Kidney glomerular epithelial cell (primary cell): ENCODE measurements at regions not wholly inside any gene's neighbourhood (a gene's known extent, or its start where the extent isn't known, plus 50 kb on each side); places are given as distances from the start of the nearest gene placed in this dataset.

Experiments
- DNase-seq: peaks from one replicate; lab custom pipeline; 2025; lab: John Stamatoyannopoulos, UW

DNA sequence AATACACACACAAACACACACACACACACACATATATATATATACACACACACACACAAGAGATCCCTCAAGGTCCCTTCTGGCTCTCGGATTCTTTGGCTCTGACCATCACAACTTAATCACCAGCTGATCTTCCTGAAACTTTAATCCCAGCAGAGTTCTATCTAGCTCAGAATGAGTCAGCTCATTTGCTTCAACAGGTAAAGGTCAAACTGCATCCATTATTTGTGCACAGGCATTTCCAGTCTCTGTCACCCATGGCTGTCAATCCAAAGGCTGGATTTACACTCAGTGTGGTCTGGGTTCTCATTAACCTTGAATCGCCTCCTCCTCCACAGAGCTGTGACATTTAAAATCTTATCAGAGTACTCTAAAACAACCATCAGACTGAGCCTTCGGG lies 113.3 kb upstream of the TMPO start:
- DNase-seq: peak; percentile 72

DNA sequence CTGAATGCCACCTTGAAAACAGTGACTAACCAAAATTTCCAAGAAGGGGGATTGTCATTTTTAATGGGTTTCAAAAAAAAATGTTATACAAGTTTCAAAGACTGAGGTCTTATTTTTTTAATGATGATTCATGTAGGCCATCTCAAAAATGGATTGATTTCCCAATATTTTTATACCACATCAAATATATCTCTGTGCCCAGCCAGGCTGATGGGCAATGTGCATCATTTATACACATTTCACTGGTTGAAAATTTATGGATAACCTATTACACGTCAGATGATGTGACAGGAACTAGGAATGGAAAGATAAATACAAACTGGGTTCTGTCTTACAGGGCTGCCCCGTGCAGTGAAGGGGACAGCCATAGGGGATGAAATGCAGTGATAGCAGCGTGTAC lies 112.7 kb upstream of the TMPO start:
- no peak for DNase-seq

DNA sequence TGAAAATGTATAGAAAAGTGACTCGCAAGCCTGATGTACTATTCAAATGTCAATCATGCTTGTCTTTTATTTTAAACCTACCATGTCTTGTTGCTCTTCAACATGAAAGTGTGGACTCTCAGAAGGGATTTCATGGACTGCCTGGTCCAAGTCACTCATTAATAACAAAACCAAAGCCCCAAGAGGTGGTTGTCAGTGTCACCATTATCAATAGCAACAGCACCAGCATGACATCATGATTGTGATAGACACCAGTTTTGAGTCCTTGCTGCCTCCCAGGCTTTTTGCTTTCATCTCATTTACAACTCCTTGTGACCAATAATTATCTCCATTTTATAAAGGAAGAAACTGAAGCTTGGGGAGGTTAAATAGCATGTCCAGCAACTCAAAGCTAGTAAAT lies 112.0 kb upstream of the TMPO start:
- no peak for DNase-seq

DNA sequence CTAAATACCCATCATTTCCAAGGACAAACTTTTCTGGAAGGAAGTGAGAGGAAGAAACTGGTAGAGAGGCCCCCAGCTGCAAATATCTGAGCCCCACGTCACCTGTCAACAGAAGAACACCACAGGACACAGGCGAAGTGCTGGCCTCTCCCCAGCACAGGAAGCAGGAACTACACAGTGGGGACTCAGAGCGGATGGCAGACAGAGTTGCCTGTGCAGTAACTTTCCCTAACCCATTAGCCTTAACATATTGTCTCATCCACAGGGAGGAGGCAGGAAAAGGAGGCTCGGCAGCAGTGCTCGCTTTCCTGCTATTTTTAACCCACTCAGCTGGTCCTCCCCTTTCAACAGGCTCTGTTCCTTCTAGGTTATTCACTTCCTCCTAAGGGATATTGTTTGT lies 111.5 kb upstream of the TMPO start:
- no peak for DNase-seq

DNA sequence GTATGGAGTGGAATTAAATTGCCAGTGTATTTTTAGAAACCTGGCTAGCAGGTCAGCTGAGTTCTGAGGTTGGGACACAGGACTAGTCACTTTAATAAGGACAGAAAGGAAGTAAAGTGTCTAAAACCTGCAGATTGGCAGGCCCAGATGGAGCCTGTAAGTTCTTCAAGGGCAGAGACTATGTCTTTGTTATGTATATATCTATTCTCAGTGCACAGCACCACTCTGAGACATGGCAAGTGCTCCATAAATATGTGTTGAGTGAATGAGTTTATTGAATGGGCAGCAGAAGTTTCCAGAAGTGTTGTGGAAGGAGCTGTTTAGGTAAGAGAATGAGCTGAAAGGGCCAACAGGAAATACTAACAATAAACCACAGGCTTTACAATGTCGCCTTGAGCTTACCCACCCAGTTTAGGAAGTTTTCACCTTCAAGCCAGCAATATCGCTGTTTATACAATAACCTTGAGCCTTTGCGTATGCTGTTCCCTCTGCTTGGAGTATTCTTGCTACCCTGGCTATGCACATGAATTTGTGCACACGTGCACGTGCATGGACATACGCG lies 109.5 kb upstream of the TMPO start:
- DNase-seq: no peak

DNA sequence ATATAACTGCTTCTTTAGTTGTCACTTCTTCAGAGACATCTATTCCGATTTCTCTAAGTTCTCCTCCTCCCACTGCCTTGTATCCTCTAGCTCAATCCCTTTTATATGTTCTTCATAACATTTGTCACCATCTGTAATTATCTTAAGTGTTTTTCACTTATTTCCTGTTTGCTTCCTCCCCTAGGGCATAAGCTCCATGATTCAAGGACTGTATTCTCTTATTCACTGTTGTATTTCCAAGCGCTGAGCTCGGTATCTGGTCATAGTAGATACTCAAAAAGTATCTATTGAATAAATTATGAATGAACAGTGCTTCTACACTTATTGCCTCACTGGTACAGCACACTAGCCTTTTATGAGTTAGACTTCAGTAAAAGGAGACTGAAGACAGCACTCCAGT lies 109.0 kb upstream of the TMPO start:
- no peak for DNase-seq

DNA sequence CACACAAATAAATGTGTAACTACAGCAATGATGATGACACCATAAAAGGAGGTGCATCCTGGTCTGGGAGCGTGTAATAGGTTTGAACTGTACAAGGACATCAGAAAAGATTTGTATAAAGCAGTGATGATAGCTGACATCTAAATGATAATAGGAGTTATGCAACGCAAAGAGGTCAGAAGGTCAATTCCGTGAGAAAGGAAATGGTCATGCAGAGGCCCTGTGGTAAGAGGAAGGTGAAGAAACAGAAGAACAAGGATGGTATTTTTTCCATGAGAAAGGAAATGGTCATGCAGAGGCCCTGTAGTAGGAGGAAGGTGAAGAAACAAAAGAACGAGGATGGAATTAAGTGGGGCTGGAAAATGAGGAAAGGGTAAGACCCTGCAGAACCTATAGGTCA lies 106.7 kb upstream of the TMPO start:
- no peak for DNase-seq

DNA sequence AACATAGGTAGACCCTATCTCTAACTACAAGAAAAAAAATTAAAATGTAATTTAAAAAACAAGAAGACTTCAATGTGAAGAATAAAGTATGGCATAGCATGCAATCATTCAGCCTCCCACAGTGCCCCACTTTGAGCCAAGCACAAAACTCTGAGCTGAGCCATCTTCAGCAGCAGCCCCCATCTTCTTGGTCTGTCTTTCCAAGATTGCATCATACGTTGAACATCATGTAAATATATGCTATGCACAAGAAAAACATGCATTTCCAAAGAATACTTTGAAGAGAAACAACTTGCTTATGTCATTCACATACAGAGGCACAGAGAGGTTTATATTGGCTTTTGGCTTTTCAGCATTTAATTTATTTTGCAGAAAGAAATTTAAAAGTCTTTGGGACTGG lies 105.8 kb upstream of the TMPO start:
- DNase-seq: no peak

DNA sequence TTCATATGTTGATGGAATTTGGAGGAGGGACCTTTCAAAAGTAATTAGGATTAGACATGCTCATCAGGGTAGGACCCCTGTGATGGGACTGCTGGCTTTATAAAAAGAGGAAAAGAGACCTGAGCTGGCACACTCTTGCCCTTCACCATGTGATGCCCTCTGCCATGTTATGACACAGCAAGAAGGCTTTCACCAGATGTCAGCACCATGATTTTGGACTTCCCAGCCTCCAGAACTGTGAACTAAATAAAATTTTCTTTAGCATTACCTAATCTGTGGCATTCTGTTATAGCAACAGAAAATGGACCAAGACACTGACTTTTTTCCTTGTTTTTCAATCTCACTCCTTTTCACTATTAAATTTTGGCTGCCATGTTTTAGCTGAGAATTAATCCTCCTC lies 105.0 kb upstream of the TMPO start:
- no peak for DNase-seq

DNA sequence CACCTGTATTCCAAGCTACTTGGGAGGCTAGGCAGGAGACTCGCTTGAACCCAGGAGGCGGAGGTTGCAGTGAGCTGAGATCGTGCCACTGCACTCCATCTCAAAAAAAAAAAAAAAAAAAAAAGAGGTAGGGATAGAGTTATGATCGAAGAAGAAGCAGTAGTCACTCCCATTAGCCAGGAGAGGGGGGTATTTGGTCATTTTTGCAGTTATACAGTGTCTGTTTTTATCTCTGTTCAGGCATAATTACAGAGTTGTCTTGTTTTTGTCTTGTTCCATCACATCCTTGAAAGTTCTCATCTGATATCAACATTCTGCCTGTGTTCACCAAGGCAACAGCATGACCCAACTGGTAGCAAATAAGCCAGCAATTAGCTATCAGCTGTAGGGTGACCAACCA lies 98.5 kb upstream of the TMPO start:
- peak; percentile 37 for DNase-seq

DNA sequence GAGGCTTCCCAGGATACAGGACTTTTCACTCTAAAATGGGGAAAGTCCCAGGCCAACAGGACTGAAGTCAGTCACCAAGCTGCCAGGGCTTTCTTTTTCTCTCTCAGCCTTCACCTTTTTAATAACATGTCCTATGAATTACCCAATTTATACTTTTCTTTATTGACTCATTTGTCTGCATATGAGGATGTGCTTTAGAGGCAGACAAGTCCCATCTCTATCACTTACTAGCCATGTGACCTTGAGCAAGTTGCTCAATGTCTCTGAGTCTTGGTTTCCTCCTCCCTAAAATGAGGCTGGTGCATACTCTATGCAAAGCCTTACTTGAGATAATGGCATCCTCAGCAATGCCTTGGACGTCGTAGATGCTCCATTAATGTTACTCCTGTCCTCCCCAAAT lies 98.1 kb upstream of the TMPO start:
- DNase-seq: no peak

DNA sequence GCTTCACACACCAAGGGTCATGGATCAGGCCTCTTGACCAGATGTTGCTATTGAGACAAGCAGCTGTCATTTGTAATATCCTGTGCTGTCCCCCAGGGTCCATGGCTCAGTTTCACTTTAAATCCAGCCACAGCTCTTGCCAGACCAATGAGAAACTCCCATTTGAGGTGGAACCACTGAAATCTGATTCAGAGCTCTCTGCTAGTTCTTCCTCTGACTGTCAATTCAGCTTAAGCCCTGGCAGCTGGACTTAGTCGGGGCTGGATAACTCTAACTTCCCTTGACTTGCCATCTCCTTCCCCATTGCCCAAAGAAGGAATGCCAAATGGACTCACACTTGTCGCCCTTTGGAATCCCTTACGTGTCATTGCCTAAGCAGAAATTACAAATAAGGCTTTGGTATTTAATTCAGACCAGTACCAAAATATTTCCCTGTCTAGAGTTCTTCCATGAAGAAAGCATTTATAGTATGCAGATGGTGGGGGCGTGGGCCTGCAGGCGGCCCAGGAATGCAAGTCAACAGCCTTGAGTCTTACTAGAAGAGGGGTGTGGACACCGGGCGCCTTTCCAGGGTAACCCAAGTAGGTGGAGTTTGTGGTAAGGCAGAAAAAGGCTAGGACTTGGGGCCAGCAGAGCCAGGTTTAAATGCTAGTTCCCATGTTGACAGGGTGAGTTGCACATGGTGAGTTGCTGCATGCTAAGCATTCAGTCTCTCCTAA lies 96.9 kb upstream of the TMPO start:
- DNase-seq: peak; percentile 77

DNA sequence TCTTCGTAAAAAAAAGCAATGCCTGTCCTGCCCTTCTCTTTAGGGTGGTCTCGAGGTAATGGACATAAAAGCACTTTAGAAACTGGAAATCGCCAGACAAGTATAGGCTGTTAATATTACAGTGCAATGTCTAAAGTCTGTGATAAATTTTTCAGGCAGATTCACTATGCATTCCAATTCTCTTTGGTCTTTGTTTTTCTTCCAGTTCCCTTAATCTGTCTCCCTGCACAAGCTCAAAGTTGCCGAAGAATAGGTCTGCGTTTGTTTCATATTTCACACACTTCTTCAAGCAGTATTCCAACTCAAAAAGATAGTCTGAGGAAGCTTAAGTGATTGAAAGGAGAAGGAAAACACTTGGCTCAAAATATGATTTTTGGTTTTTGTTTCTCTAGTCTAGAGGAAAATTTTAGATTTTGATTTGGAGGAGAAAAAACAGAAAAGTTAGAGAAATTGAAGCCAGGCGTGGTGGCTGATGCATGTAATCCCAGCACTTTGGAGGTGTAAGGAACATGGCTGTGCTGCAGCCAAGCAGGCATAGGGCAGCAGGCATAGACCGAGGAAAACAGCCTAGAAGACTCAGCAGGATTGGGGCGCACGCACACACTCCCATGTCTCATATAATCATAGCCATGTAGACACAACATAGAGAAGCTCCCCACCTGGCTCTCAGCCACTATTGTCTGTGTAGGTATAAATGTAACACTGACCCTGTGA lies 96.2 kb upstream of the TMPO start:
- no peak for DNase-seq

DNA sequence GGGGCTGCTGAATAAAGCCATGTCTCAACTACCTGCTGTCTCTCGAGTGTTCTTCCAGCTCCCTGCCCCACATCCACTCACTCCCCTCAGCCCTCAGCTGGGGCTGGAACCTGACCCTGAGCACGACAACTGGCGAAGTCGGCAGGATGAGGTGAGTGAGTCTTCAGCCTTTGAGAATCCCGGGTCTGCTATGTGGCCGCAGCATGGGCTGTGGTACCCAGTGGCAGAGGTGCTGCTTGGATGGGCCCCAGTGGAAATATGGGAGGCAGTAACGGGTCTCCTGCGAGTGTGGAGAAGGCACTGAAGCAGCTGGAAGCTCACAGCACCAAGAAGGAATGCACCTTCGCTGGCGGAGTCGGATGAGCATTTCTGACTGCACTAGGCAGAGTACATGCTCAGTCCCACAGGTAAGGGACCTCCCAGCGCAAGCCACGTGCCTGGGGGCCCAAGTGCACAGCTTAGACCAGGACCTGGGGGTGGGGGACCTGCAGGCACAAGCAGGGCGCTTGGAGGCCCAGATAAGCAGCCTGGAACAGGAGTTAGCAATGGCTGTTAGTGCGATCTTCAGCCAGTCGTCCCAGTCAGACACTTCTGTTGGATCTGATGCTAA lies 95.5 kb upstream of the TMPO start:
- no peak for DNase-seq

DNA sequence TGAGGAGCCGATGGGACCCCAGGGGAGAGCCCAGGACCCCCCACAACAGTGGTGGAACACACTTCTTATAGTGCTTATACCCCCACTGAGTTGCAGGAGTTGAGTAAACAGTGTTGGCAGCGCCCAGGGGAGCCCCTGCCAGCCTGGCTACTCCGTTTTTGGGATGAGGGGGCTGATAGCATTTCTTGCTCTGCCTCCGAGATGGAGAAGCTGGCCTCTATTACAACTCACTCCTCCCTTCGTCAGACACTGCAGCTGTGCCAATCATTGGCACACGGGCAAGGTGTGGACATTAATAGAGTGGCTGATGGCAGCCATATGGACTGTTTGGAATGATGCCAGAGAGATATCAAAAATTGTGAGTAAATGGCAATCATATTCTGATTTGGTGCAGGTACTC lies 94.9 kb upstream of the TMPO start:
- DNase-seq: no peak

DNA sequence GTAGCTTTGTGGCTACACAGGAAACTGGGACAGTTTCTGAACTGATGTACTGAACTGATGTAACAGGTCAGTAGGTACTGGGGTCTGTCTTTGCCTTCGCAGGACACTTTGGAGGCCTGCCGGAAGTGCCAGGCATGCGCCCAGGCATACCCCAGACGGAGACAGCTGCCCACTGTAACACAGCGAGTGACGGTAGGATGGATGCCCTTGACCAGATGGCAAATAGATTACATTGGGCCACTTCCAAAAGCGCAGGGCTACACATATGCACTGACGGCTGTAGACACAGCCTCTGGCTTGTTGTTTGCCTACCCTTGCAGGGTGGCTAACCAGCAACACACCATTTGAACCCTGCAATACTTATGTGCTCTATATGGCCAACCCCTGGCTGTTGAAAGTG lies 94.1 kb upstream of the TMPO start:
- no peak for DNase-seq

DNA sequence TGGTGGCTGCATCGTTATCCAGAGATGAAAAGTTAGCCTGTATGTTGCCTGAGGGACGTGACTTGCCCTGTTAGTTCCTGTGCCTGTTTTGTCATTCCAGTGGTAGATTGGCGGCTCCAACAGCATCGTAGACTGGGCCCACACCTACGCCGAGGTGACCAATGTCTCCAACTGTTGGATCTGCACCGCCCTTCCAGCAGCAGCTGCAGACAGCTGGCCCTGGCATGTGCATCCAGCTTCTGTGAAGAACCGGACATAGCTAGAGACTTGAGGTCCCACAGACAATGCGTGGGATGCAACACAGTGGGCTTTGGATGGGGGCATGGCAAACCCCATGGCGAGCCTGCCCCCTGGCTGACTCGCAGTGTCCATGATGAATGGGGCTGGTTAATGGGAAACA lies 93.0 kb upstream of the TMPO start:
- DNase-seq: no peak

DNA sequence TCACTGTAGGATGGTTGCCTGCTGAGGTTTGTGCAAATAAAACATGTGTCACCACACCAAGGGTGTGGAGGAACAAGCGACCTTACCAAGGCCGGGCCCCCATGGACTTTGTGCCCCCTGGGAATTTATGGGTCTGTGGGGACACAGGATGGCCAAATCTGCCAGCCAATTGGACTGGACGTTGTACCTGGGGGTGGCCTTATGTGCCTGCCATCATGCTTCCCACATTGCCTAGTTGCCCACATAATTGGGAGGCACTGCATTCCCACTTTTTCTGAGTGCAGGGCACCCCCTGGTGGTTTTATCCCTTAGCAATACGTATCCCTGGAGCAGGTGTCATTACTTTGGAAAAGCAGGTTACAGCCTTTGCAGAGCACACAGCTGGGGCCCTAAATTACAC lies 92.6 kb upstream of the TMPO start:
- no peak for DNase-seq

DNA sequence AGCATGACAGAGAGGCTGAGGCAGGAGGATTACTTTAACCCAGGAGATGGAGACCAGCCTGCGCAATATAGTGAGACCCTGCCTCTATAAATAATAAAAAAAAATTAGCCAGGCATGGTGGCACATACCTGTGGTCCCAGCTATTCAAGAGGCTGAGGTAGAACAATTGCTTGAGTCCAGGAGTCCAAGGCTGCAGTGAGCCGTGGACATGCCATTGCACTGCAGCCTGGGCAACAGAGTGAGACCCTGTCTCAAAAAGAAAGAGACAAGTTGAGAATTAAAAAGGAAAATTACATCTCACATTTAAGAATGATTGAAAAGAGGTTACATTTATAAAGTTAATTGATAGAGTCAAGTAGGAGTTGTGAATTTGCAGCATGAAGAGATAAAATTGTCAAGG lies 91.4 kb upstream of the TMPO start:
- DNase-seq: no peak

DNA sequence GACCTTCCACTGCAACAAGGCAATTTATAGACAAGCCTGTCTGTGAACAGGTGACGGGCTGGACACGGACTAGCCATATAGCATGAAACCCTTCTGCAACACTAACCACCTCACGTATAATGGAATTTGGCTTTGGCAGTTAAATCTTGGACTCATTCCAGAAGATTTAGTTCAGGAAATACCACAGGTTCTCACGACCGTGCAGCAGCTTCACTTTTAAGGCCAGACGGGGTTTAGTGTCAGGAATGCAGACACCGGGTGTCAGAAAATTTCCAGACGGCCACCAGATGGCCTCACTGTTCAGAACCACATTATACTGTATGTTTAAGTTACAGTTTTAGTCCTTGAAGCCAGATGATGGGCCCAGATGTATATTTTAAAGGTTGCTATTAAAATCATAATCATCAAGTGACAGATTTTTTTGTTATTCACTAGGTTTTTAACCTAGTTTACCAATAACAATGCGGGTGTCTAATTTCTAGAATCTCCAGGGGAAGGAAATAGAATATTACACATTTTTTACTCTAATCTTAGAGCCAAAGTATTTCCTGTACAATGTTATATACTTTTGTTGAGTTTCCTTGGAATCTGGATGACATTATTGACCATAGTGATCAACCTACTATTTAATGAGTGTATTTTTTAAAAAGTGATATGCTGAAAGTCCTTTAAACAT lies 90.5 kb upstream of the TMPO start:
- DNase-seq: peak; percentile 96

DNA sequence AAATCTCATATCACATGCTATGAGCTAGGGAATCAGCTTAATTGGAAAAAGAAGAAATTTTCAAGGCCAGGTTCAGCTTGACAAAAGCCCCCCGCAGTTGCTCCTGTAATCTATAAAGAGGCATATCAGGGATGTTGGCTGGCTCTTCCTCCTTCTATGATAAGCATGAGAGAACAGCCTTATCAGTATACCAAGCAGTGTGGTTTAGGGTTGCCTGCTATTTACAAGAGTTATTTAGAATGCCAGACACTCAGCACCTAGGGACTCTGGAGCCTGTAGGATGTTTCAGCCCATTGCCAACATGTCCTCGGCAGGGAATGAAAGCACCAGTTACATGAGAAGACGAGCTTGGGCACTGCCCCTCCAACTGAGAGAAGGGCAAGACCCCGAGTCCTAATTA lies 89.5 kb upstream of the TMPO start:
- no peak for DNase-seq

DNA sequence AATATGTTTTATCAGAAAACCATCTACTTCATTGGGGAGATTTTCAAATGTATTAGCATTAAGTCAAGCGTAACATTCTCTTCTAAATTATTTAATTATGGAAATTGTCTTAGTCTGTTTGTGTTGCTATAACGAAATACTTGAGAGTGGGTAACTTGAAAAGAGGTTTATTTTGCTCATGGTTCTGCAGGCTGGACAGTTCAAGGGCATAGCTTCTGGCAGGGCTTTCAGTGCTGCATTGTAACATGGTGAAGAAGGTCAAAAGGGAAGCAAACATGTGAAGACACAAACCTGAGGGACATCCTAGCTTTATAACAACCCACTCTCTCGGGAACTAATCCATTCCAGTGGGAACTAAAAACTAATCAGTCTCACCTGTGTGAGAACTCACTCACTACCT lies 84.3 kb upstream of the TMPO start:
- DNase-seq: no peak

DNA sequence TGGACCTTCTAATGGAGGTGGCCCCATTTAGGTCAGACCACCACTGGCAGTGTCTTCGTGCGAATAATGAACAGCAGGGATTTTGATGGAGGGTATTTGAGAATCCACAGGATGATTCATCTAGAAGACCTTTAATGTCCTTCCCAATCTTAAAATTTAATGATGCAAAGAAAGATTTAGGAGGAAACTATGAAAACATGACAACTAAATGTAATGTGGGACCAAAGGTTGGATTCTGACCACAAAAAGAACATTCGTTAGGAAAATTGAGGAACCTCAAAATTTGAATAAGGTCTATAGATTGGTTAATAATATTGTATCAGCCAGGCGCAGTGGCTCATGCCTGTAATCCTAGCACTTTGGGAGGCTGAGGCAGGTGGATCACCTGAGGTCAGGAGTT lies 78.2 kb upstream of the TMPO start:
- DNase-seq: no peak
